GM10266 (cell line): ENCODE measurements at regions not wholly inside any gene's neighbourhood (a gene's known extent, or its start where the extent isn't known, plus 50 kb on each side); places are given as distances from the start of the nearest gene placed in this dataset.

ENCODE experiments used
- DNase-seq: peaks from one replicate; pipeline ENCODE4 v3.0.0; 2012; ENCODE audit errors: extremely low spot score
- CTCF ChIP-seq: IDR thresholded peaks from 2 replicates; pipeline ENCODE4 v1.5.1; 2012; ENCODE audit warnings: mild to moderate bottlenecking, low read depth; ENCODE audit not compliant: control insufficient read depth, insufficient read depth; ENCODE audit errors: missing control alignments

- no peak for TF ChIP-seq CTCF
- DNase-seq = no peak
These were observed 55.0 kb upstream of the CNTN5 start for GRCh38 chr11:98965775-98966174.

GRCh38 chr11:98967005-98967404, 53.7 kb upstream of the CNTN5 start:
- no peak for DNase-seq
- no peak for TF ChIP-seq CTCF
